ENCODE measurements at regions not wholly inside any gene's neighbourhood (a gene's known extent, or its start where the extent isn't known, plus 50 kb on each side); places are given as distances from the start of the nearest gene placed in this dataset.

GRCh38 chr6:29999416-29999815 lies 57.1 kb downstream of the HLA-A start:
- no peak for DNase-seq

DNA sequence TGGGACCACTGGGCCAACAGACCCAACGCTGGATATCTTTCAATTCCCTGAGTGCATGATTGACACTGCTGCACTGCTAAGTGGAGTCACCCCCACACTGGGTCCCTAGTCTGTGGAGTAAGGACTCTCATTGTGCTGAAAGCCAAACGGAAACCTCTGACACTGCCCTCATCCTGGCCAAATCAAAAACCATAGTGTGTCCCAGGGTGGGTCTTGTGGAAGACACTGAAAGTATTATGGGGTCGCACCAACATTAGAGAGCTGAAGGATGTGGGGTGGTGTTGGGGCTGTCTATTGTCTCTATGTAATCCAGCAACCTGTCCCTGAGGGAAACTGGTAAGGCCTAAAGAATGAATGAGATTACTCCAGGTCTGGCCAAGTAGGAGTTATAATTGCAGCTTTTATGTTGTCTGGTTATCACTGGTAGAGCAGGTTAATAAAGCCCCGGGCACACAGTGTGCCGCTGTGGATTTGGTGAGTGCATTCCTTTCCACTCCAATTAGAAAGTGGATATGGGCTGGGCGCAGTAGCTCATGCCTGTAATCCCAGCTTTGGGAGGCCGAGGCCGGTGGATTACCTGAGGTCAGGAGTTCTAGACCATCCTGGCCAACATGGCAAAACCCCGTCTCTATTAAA lies 57.9 kb downstream of the HLA-A start:
- no peak for DNase-seq

DNA sequence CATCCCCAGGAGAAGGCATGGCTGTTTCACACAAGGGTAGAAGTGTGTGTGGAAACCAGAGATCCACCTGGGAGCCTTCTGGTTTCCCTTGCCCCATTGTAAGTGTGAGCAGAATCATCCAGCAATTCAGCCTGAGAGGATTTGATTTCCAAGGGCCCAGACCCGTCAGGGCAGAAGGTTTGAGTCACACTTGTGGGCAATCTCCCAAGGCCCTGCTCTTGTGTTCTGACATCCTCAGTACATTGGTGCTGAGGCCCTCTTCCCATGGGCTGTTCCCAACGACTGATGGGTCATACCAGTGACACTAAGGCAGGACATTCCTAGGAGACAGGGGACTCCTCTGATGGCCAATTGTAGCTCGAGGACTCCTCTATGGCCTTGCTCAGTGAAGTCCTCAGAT lies 58.2 kb upstream of the POLR1H start:
- DNase-seq, result no peak

- no peak for DNase-seq
These were observed 55.6 kb upstream of the POLR1H start for GRCh38 chr6:30005482-30005881.

DNA sequence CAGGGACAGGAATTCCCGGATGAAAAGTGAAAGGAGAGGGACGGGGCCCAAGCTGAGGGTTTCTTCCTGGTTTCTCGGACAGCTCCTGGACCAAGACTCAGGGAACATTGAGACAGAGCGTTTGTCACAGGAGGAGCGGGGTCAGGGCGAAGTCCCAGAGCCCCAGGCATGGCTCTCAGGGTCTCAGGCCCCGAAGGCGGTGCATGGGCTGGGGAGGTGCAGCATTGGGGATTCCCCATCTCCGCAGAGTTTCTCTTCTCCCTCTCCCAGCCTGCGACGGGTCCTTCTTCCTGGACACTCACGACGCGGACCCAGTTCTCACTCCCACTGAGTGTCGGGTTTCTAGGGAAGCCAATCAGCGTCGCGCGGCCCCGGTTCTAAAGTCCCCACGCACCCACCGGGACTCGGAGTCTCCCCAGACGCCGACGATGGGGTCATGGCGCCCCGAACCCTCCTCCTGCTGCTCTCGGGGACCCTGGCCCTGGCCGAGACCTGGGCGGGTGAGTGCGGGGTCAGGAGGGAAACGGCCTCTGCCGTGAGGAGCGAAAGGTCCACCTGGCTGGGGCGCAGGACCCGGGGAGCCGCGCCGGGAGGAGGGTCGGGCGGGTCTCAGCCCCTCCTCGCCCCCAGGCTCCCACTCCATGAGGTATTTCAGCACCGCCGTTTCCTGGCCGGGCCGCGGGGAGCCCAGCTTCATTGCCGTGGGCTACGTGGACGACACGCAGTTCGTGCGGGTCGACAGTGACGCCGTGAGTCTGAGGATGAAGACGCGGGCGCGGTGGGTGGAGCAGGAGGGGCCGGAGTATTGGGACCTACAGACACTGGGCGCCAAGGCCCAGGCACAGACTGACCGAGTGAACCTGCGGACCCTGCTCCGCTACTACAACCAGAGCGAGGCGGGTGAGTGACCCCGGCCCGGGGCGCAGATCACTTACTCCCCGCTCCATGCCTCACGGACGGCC lies 54.6 kb upstream of the POLR1H start:
- DNase-seq, result peak; percentile 34

- DNase-seq, result peak; percentile 26
These were observed 53.8 kb upstream of the POLR1H start for GRCh38 chr6:30007132-30007764.

GRCh38 chr6:30009113-30009512 lies 52.0 kb upstream of the POLR1H start:
- no peak for DNase-seq

Measured in femur (tissue), 1 donor.